HG03558 (cell line): ENCODE measurements at regions not wholly inside any gene's neighbourhood (a gene's known extent, or its start where the extent isn't known, plus 50 kb on each side); places are given as distances from the start of the nearest gene placed in this dataset.
A peak's percentile ranks its signal among the peaks of the same experiment; 100 is the strongest.

Experiments used
- ATAC-seq: cut with Tn5 transposase; IDR thresholded peaks from one replicate; pipeline ENCODE4 v1.9.1; 2021; ENCODE audit warnings: moderate number of reproducible peaks; ENCODE audit not compliant: unreplicated experiment; ENCODE audit errors: extremely low read depth

DNA sequence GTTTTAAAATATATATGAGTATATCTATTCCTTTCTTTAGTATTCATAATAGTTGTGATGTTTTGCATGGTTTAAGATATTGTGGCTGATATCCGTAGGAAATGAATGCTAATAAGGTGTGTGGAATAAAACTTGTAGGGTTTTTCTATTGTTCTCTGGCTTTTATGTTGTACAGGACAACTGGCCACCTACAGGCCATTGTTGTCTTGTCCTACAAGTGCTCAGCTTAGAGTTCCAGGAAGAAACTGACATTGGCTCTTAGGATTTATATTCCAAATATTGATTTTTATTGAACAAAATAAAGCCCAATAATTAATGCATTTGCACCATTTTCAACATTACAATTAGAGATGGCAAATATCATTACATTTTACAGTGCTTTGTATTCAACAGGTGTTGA lies 512.8 kb upstream of the TENM4 start:
- no peak for ATAC-seq

DNA sequence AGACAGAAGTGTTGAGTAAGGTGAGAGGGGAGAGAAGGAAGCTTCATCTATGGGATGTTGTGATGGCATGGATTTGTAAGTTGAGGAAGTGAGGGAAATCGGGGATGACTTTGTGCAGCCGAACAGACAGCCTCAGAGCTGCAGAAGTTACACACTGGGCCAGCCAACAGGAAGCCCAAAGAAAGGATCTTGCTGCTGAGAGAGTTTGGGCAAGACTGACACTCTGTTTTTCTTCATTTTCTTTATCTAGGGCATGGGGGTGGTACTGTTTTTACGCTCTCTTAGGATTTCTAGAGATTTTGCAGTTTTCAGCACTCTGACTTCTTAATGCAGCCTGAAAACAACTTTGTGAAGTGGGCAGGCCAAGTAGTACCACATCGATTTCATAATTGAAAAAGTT lies 509.9 kb upstream of the TENM4 start:
- no peak for ATAC-seq

DNA sequence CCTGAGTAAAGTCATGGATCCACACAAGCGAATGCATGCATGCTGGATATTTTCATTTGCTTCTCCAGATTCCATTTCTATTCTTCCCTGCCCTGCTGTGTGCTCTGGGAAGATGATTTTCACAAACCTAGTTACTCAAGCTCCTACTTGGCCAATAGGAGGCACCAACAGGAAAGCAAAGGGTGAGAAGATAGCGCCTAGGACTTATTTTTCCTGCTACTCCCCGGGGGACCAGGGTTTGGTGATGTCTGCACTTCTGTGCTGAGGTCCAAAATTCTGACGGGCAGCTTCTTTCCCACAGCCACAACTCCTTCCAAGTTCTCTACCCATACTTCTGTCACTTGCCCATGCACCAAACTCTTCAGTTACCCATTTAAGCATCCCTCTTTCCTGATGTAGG lies 509.3 kb upstream of the TENM4 start:
- ATAC-seq: no peak

DNA sequence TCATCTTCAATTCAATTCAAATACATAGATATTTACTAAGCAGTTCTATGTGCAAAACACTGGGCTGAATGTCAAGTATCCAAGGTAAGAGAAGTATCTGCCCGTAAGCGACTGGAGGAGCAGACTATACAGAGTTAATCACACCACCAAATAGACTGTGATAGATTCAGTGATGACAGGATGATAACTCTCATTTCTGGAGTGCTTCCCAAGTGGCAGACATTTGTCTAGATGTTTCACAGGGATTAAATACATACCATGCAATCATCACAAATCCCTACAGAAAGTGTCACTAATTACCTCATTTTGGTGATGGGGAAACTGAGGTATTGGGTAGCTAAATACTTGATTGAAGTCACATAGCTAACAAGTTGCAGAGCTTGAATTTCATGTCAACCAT lies 508.7 kb upstream of the TENM4 start:
- no peak for ATAC-seq

DNA sequence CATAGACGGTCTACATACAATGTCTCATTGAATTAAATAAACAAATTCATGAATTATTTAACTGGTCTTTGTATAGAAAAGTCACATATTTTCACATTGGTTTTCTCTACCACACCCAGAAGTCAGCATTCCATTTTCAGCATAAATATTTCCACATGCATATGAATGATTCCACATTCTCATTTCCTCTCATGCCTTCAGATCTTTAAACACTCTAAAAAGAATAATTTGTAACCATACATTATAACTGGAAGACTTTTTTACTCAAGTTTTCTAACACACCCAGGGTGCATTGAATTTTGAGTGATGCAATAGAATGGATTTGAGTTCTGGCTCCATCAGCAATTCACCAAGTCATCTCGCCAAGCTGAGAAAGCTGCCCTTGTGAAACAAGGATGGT lies 501.8 kb upstream of the TENM4 start:
- ATAC-seq: no peak

DNA sequence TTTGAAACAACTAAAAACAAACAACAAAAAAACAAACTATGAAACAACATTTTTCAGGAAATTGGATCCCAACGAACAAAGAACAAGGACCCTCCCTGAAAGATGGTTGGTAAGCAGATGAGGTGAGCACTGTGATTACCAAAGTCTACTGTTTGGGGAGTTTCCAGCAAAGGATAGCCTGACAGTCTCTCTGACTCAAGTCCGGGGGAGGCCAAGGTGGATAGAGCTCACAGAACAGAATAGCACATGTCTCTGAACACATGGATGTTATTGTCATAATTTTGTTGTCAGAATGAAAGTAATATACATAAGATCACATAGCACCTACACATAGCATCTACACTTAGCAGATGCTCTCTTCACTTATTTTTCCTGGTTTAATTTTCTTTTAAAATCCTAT lies 501.3 kb upstream of the TENM4 start:
- no peak for ATAC-seq

DNA sequence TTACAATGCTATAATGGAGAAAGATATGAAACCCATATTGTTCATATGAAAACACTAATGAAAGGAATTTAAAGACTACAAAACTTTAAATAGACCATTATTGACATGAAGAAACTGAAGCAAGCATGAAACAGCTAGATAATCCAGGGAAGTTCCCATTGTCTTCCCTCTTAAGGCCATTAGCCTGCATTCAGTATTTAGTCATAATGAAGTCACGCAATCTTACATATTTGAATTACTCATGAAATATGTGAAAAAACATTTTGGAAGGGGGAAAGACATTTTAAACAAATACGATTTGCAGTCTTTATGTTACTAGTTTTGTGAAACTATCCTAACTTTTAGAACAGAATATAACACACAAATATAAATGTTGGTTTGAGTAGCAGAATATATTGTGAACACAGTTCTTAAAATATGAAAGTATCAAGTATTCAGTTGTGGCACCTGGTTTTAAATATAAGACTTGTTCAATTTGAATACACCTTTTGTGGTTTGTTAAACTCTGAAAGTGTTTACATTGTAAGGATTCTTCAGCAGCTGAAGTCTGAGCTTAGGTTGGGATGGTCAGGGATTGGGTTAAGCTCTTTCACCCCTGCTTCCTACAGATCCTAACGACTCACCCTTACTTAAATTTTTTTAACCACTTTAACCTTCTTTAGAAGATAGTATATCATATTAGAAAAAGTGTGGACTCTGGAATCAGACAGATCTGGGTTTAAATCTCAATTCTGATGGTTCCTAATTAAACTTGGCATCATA lies 500.3 kb upstream of the TENM4 start:
- ATAC-seq: no peak

DNA sequence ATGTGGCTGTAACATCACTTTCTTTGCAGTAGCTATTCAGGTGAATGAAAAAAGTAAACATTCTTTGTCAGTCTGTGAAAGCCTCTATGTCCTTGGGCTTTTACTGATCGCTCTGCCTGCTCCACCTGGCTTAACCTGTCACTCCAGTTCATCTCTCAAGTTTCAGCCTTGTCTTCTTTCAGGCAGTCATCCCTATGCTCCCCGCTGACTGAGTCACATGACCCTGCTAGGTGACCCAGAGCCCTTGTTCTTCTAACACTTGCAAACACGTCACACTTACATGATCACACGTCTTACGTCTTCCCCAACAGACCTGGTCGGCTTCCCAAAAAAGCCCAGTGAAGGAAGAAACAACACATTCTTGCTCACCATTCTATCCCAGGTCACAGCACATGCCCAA lies 499.3 kb upstream of the TENM4 start:
- no peak for ATAC-seq

DNA sequence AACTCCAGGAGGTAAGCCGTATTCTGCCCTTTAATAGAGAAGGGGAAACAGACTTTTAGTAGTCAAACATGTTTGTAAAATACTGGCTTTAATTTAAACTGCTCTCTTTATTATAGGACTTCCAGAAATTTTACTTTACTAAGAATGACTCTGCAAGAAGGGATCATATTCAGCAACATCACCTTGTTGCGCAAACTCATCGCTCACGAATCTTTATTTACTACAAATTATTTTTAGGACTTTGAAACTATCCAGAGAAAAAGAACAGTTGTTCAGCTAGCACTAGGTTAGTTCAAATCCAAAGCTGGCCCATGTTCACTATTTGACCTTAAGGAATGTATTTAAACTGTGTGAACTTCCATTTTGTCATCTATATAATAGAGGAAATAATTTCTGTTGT lies 498.3 kb upstream of the TENM4 start:
- no peak for ATAC-seq

DNA sequence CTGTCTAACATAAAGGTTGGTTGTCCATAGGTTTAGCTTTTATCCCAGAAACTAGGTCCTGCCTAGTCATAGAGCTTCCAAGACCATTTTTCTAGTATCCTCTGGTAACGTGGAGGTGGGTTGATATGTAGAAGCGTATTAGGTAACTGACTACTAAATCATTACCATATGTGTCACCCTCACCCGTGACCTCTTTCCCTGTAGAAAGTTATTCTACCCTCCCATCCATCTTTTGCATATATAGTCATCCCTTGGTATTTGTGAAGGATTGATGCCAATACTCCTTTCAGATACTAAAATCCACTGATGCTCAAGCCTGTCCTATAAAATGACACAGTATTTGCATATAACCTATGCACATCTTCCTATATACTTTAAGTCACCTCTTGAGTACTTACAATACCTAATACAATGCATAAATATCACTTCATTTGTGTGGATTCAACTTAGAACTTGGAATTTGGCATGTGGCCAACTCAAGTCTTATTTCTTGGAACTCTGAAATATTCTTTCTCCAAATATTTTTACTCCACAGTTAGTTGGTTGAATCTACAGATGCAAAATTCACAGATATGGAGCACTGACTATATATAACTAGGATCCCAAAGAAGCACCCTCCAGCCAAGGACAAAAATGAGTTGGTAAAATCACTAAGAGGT lies 497.0 kb upstream of the TENM4 start:
- no peak for ATAC-seq

DNA sequence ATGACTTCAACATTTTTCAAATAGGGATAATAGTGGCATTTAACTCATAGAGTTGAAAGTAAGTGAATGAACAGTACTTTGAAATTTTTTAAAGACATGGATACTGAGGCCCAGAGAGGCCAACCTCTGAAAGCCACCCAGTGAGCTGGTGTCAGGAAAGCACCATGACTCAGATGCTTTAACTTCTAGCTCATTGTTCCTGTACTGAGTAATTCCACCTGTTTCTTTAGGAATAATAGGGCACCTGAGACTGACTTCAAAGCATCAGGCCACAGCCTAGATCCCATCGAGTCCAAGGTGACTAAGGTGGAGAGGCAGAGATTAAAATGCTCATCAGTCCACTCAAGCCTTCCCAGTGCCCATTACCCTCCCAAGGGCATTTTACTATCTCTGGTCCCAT lies 491.8 kb upstream of the TENM4 start:
- ATAC-seq: no peak

DNA sequence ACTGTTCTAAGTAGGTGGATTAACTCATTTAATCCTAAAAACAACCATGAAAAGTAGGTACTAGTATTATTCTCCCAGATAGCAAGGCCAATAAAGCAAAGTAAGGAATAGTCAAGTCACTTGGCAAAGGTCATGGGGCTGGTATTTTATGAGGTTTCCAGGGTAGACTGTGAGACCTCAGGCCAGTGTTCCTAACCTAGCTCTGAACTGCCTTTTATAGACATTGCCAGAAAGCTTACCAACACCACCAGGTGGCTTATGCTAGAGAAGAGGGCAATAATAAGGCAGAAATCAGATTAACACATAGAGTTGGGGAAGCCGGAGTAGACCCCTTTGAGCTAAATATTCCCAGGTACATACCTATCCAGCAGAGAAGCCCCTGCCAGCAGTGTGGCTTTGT lies 490.9 kb upstream of the TENM4 start:
- no peak for ATAC-seq

DNA sequence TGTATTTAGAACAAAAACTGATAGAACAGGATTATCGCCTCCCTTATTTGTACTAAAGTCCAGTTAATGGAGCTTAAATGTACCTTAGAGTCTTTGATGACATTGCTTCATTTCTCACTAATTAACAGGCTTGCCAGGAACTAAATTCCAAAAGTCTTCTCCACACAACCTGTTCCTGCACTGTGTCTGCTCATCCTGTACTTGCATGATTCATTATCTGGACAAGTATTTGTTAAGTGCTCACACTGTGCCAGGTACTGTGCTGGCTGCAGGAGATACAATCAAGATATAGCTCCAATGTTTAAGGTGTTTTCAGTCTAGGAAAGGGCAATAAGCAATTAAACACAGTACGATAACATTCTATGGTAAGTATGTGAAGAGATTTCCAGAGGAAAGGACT lies 485.9 kb upstream of the TENM4 start:
- no peak for ATAC-seq

DNA sequence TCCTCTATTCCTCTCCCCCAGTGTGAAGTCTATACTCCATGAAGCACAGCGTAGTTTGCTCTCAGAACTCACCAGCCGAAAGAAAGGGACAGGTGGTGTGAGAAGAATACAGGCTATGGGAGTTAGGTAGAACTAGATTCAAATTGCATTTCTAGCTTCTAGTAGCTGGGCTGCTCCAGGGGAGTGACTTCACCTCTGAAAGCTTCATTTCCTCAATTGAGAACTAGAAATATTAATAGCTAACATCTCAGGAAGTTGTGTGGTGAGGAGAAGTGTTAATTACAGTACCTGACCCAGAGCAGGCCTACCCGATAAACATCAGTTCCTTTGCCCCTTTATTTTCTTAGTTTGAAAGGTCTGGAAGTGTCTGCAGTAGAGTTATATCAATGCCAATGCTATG lies 484.7 kb upstream of the TENM4 start:
- ATAC-seq: peak; percentile 96

DNA sequence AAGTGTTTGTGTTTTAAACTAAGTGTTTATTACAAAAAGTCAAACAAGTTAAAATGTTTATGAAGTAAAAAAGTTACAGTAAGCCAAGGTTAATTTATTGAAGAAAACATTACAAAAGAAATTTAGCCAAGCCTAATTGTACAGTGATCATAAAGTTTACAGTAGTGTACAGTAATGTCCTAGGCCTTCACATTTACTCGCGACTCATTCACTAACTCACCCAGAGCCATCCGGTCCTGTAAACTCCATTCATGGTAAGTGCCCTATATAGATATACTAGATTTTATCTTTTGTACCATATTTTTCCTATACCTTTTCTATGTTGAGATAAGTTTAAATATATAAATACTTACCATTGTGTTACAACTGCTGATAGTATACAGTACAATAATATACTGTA lies 481.8 kb upstream of the TENM4 start:
- no peak for ATAC-seq

DNA sequence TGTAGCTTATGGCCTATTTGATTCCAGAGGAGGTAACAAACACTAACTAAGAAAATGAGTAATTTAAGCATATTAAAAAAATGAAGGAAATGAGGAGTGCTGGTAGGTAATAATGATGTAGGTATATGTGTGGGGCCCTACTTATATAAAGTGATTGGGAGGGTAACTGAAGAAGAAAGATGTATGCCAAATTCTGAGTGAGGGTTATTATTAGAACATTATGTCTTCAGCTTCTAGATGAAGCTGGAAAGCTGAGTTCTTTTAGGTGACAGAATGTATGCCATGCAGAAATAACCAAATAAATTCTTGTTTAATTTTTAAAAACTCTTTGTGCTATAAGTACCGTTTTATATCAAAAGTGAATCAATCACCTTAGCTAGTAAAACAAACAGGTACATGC lies 479.6 kb upstream of the TENM4 start:
- ATAC-seq: no peak

DNA sequence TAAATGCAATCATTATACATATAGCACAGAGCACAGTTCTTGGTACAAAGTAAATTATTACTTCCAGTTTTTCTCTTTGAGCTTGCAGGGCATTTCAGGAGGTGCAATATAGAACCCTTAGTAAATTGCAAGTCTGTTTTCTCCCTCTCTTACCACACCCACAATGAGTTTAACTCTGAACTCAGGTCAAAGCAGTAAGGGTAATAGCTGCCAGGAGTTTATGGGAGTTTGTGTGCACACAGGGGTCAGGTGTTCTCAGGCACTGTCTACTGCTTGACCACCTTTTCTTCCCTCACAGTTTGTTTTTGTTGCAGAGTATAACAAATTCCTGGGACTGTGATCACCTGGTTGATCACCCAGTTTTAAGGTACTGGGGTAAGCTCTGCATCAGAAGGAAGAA lies 478.5 kb upstream of the TENM4 start:
- ATAC-seq: no peak

DNA sequence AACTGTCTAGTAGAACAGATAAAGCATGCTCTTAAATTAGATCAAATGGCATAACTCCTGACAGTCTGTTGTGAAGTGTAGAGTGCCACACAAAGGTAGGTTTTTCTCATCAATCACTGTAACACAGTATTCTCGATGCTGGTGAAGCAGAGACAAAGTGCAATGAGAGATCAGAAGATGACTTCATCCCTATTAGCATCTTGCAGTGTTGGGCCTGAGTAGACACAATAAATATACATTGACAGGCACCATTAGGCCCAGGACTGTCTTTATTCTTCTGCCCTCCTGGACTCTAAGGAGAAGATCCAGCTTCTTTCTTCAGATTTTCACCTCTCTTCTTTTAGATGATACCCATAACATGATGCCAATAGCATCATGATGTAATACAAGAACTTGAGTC lies 478.0 kb upstream of the TENM4 start:
- ATAC-seq: no peak

DNA sequence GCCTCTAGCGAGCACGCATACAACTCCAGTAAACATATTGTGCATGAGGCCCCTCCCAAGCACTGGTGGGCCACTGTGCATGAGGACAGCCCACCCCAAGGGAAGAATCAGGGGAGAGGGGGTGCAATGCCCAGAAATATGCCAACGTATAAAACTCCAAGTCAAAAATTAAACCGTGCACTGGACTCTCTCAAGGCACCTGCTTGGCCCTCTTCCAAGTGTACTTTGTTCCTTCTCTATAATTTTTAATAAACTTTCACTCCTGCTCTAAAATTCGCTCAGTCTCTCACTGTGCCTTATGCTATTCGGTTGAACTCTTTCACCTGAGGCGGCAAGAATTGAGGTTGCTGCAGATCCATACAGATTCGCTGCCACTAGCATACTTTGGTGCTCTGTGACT lies 465.3 kb upstream of the TENM4 start:
- no peak for ATAC-seq

DNA sequence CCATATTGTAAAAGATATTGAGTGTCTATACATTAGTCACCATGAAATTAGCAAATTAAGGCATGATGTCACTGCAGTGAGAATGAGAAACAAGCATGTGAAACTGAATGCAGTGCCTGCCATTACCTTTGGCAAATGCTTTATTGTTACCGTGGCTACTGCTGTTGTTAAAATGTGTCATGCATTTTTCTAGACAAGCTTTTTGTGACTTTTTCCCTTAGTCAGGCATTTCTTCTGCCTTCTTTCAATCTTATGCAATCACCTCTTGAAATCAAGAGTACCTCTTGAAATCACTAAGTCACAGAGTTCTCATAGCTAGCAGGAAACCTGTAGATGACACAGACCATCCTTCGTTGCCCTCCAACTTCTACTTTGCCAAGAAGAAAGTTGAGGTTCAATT lies 461.7 kb upstream of the TENM4 start:
- no peak for ATAC-seq

DNA sequence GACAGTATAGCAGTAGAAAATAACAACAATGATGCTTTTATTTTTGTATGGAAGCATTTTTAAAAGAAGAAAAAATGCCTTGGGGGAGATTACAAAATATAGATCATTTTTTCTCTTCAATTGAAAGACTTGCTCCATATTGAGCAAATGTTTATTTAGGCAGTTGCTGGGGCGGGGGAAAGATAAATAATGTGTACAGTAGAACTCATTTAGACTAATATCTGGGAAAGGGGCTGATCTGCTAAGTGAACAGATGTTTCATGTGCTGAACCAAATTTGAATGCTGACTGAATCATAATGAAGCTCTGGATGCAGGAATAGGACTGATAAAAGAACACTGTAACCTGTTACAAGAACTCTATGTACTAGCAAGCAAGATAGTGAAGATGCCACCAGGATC lies 457.1 kb upstream of the TENM4 start:
- ATAC-seq: no peak

DNA sequence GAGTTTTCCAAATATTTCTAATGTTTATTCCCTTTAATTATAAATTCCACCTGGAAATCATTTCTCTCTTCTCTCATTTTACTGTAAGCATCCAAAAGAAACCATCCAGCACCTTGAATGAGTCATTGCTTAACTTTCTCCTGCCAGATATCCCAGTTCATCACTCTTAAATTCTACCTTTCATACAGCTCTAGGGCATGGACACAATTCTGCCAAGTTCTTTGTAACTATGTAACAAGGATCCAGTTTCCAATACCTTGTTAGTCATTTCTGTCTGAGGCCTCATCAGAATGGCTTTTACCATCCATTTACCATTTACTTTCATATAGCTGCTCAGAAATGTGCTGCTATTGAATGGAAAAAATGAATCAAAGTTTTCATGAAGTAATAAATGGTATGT lies 455.4 kb upstream of the TENM4 start:
- ATAC-seq: no peak
